CD14-positive monocyte (primary cell): ENCODE measurements at regions not wholly inside any gene's neighbourhood (a gene's known extent, or its start where the extent isn't known, plus 50 kb on each side); places are given as distances from the start of the nearest gene placed in this dataset.

Experiments used
- DNase-seq, 3 donors: peaks; one replicate each; pipeline ENCODE4 v3.0.0-alpha.2; 2011 to 2022
- H2AFZ ChIP-seq: 2 replicates; pipeline ENCODE4 v1.6.0; 2012; ENCODE audit warnings: mild to moderate bottlenecking, low read depth, low read length, inconsistent platforms; ENCODE audit not compliant: insufficient read depth, poor library complexity, severe bottlenecking
- H3K27ac ChIP-seq, 2 donors: 1 replicate in 1 of 2; 2 replicates in 1 of 2; pipeline ENCODE4 v1.5.1; 2012 to 2013; ENCODE audit warnings: low read length in 2 of 2, control low read depth in 1 of 2, inconsistent platforms in 1 of 2, low read depth in 1 of 2, mild to moderate bottlenecking in 1 of 2
- H3K27me3 ChIP-seq, 2 donors: one replicate each; pipeline versions ENCODE4 v1.6.0 to v1.6.1; 2011 to 2013; ENCODE audit warnings: low read length in 2 of 2; ENCODE audit not compliant: control insufficient read depth in 2 of 2, insufficient read depth in 2 of 2
- H3K36me3 ChIP-seq, 2 donors: replicated peaks in 1 of 2; 1 replicate in 1 of 2; 2 replicates in 1 of 2; pipeline versions ENCODE4 v1.5.1 to v1.6.1; 2012 to 2013; ENCODE audit warnings: low read length in 2 of 2, control low read depth in 1 of 2, inconsistent platforms in 1 of 2, mild to moderate bottlenecking in 1 of 2; ENCODE audit not compliant: insufficient read depth in 2 of 2, control insufficient read depth in 1 of 2
- H3K4me1 ChIP-seq, 2 donors: 1 replicate in 1 of 2; 2 replicates in 1 of 2; pipeline versions ENCODE4 v1.5.1 to v1.6.1; 2012 to 2013; ENCODE audit warnings: low read length in 2 of 2, control low read depth in 1 of 2, inconsistent platforms in 1 of 2, mild to moderate bottlenecking in 1 of 2, moderate library complexity in 1 of 2; ENCODE audit not compliant: insufficient read depth in 2 of 2, control insufficient read depth in 1 of 2
- H3K4me2 ChIP-seq: replicated peaks from 2 replicates; pipeline ENCODE3; 2012; ENCODE audit warnings: low read length, moderate library complexity, mild to moderate bottlenecking; ENCODE audit not compliant: poor library complexity, severe bottlenecking; ENCODE audit errors: extremely low read depth
- H3K4me3 ChIP-seq, 3 experiments: fragments of 200-600 bp in 1 of 3; sonication (generic) in 1 of 3; replicated peaks in 1 of 3; 1 replicate in 2 of 3; 2 replicates in 1 of 3; pipeline ENCODE4 v1.5.1; 2011 to 2013; ENCODE audit warnings: low read length in 3 of 3, mild to moderate bottlenecking in 3 of 3, control low read depth in 2 of 3, low read depth in 2 of 3, inconsistent platforms in 1 of 3, moderate library complexity in 1 of 3
- H3K79me2 ChIP-seq: 2 replicates; pipeline ENCODE4 v1.6.0; 2012; ENCODE audit warnings: mild to moderate bottlenecking, control low read depth, inconsistent platforms, low read length, moderate library complexity; ENCODE audit not compliant: insufficient read depth
- H3K9ac ChIP-seq: 2 replicates; pipeline ENCODE4 v1.6.0; 2017; ENCODE audit warnings: low read length, mild to moderate bottlenecking; ENCODE audit not compliant: insufficient read depth, poor library complexity, severe bottlenecking
- H3K9me3 ChIP-seq, 2 donors: replicated peaks in 1 of 2; 1 replicate in 1 of 2; 2 replicates in 1 of 2; pipeline versions ENCODE4 v1.5.1 to v1.6.1; 2012 to 2013; ENCODE audit warnings: low read length in 2 of 2, control low read depth in 1 of 2; ENCODE audit not compliant: control insufficient read depth in 1 of 2, insufficient read depth in 1 of 2
- H4K20me1 ChIP-seq: 2 replicates; pipeline ENCODE4 v1.6.0; 2012; ENCODE audit warnings: mild to moderate bottlenecking, low read length, control low read depth, moderate library complexity; ENCODE audit not compliant: insufficient read depth
- H3K27ac Mint-ChIP-seq, 7 donors: one replicate each; pipeline ENCODE4 v1.8.0; 2020; ENCODE audit warnings: mild to moderate bottlenecking in 7 of 7, mixed read lengths in 7 of 7, moderate library complexity in 6 of 7, inconsistent platforms in 2 of 7
- H3K27me3 Mint-ChIP-seq, 3 donors: one replicate each; pipeline ENCODE4 v1.8.0; 2021 to 2022; ENCODE audit warnings: low read depth in 3 of 3, mild to moderate bottlenecking in 3 of 3, mixed read lengths in 3 of 3, moderate library complexity in 3 of 3, inconsistent platforms in 1 of 3
- H3K36me3 Mint-ChIP-seq, 2 donors: one replicate each; pipeline ENCODE4 v1.8.0; 2020; ENCODE audit warnings: mixed read lengths in 2 of 2, inconsistent platforms in 1 of 2, mild to moderate bottlenecking in 1 of 2
- H3K4me1 Mint-ChIP-seq: one replicate; pipeline ENCODE4 v1.8.0; 2020; ENCODE audit warnings: mild to moderate bottlenecking, mixed read lengths
- H3K4me3 Mint-ChIP-seq, 2 donors: one replicate each; pipeline ENCODE4 v1.8.0; 2020; ENCODE audit warnings: mild to moderate bottlenecking in 2 of 2, mixed read lengths in 2 of 2, moderate library complexity in 1 of 2
- H3K9me3 Mint-ChIP-seq, 7 donors: one replicate each; pipeline ENCODE4 v1.8.0; 2020 to 2022; ENCODE audit warnings: mixed read lengths in 7 of 7, mild to moderate bottlenecking in 6 of 7, moderate library complexity in 6 of 7, inconsistent platforms in 2 of 7
- WGBS: methylation state at CpG from one replicate; pipeline ENCODE4 v1.1.5; 2013; ENCODE audit warnings: missing lambda C conversion rate; ENCODE audit not compliant: insufficient coverage; 5-methylcytosine and 5-hydroxymethylcytosine counted together
- intact Hi-C, 2 donors: fragments of 100-400 bp; cut with micrococcal nuclease; formaldehyde crosslinking; loops; one replicate each; pipeline versions ENCODE4 v1.15.0 to v1.15.1; 2023
- TF ChIP-seq, protein P1 (sequence below): fragments of 200-600 bp; IDR thresholded peaks from one replicate; pipeline ENCODE4 v1.8.0; 2022; ENCODE audit warnings: antibody characterized with exemption, mild to moderate bottlenecking

DNA sequence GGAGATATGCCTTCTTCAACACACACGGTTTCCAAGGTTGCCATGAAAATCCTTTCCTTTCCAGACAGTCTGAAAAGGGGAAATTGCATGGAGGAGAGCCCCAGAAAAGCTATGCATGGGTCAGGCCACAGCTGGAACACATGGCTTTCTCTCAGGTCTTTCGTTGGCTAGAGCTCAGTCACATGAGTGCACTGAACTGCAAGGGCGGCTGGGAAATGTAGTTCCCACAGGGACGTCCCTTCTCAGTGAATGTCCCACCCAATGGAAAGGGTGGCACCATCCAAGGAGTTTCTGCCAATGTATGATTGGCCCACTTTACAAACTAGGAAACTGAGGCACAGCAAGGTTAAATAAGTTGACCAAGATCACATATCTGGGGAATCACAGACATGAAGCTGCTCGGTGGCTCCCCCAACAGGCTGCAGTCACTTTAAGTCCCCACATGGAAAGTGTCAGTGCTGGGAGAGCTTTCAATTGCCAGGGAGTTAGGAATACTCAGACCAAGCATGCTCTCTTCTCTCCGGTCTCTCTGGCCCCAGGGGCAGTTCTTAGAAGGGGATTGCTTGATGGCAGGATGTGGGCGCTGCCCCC is 571.3 kb downstream of the GLRX3 start:
- no peak for DNase-seq
- H3K9me3 Mint-ChIP-seq, result peaks cover 0 to 1% (median 0%) of the 10 kb centered on the region in 7 donors
- Histone ChIP-seq H3K36me3 (no peaks in the 10 kb centered on the region), H3K79me2 (no peaks in the 10 kb centered on the region), H3K9me3 (no peaks in the 10 kb centered on the region), H3K9ac (no peak overlapping the region), H3K4me1 (no peaks in the 10 kb centered on the region), H2AFZ (no peak overlapping the region), H4K20me1 (no peaks in the 10 kb centered on the region), H3K4me3 (no peak overlapping the region), H3K4me2 (no peak overlapping the region), H3K27ac (no peak overlapping the region), H3K27me3 (no peaks in the 10 kb centered on the region)
- H3K4me3 Mint-ChIP-seq, result no peak overlapping the region
- no peak overlapping the region for H3K27ac Mint-ChIP-seq
- 96% methylated on average over 4 of the region's 7 CpGs for WGBS
- H3K27me3 Mint-ChIP-seq, result peaks cover 1 to 5% (median 3%) of the 10 kb centered on the region in 3 donors
- no peaks in the 10 kb centered on the region for H3K4me1 Mint-ChIP-seq
- no peaks in the 10 kb centered on the region for H3K36me3 Mint-ChIP-seq
- TF ChIP-seq, protein P1, sequence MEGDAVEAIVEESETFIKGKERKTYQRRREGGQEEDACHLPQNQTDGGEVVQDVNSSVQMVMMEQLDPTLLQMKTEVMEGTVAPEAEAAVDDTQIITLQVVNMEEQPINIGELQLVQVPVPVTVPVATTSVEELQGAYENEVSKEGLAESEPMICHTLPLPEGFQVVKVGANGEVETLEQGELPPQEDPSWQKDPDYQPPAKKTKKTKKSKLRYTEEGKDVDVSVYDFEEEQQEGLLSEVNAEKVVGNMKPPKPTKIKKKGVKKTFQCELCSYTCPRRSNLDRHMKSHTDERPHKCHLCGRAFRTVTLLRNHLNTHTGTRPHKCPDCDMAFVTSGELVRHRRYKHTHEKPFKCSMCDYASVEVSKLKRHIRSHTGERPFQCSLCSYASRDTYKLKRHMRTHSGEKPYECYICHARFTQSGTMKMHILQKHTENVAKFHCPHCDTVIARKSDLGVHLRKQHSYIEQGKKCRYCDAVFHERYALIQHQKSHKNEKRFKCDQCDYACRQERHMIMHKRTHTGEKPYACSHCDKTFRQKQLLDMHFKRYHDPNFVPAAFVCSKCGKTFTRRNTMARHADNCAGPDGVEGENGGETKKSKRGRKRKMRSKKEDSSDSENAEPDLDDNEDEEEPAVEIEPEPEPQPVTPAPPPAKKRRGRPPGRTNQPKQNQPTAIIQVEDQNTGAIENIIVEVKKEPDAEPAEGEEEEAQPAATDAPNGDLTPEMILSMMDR, result no peak
- intact Hi-C loops, result no loop called here

DNA sequence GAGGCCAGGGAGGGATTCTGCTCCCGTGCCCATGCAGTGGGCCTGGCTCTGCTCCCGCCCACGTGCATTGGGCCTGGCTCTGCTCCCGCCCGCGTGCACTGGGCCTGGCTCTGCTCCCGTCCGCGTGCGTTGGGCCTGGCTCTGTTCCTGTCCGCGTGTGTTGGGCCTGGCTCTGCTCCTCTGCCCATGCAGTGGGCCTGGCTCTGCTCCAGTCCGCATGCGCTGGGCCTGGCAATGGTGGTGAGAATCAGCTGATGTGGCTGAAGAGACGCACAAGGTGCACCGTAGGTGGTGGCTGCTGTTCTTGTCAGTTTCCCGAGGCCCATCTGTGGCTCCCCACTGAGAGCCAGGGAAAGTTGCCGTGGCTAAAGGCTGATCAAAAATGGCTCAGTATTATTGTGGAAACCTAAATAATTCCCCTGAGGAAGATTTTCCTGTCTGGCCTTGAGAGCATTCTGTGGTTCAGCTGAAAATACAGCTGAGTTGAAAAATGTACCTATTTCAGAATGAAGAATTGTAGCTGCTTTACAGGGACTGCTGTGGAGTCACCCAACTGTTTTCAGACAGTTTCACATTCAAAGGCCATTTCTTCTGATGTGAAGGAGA is 572.4 kb downstream of the GLRX3 start:
- H3K4me3 ChIP-seq, result no peak overlapping the region
- no peak overlapping the region for H3K4me2 ChIP-seq
- Mint-ChIP-seq H3K4me1 (peaks cover 6% of the 10 kb centered on the region), H3K27me3 (peaks cover 3 to 7% (median 3%) of the 10 kb centered on the region in 3 donors), H3K9me3 (peaks cover 0 to 1% (median 0%) of the 10 kb centered on the region in 7 donors), H3K36me3 (no peaks in the 10 kb centered on the region), H3K27ac (no peak overlapping the region), H3K4me3 (no peak overlapping the region)
- intact Hi-C loops, result no loop called here
- H3K9me3 ChIP-seq, result no peaks in the 10 kb centered on the region
- H3K4me1 ChIP-seq, result no peaks in the 10 kb centered on the region
- no peak overlapping the region for H3K9ac ChIP-seq
- no peak overlapping the region for H3K27ac ChIP-seq
- H2AFZ ChIP-seq, result no peak overlapping the region
- 95% methylated on average over 14 of the region's 18 CpGs for WGBS
- DNase-seq, result no peak
- no peaks in the 10 kb centered on the region for H3K27me3 ChIP-seq
- TF ChIP-seq, protein P1, result no peak
- no peaks in the 10 kb centered on the region for H3K79me2 ChIP-seq
- no peaks in the 10 kb centered on the region for H4K20me1 ChIP-seq
- H3K36me3 ChIP-seq, result no peaks in the 10 kb centered on the region
